ENCODE measurements at regions not wholly inside any gene's neighbourhood (a gene's known extent, or its start where the extent isn't known, plus 50 kb on each side); places are given as distances from the start of the nearest gene placed in this dataset.
"Not testable (repeated sequence)": the region's sequence is repeated elsewhere in the genome, so short reads cannot be mapped to it uniquely, and the experiment has no call there.

DNA sequence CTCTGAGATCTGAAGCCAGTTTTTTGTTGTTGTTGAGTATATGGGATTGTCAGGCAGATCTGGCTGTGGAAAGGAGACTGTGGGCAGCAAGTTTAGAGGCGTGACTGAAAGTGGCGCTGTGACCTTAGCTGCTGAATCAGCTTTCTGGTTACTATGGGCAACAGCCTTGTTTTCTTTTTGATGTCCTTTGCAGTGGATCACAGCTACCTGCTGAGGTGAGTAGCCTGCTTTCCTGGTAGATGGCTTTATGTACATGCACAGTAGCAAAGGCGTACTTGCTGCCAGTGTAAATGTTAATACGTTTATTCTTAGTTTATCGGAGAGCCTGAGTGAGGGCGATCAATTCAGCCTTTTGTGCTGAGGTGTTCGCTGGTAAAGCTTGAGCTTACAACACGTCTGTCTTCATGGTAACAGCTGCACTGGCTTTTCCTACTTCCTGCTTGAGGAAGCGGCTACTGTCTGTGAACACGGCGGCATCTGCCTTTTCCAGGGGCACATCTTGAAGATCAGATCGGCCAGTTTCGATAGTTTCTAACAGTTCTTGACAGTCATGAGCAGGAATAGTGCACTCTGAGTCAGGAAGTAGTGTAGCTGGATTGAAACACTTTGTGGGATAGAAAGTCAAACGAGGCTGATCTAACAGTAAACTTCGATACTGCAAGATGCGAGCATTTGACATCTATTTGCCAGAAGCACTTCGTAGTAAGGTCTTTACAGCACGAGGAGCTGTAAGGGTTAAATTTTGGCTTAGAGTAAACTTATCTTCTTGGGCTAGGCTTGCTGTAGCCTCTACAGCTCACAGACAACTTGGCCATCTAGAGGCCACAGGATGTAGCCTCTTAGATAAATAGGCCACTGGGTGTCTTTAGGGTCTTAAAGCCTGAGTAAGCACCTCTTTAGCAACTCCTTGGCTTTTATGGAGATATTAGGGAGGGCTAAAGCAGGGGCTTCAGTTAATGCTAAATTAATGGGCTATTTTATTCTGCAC is 161.1 kb upstream of the FRG2C start:
- H3K9me2 ChIP-seq; H3K9me3 ChIP-seq; H3K79me2 ChIP-seq (ENCODE audit: insufficient read depth); H3K4me1 ChIP-seq (ENCODE audit: control insufficient read depth in 1 of 2, insufficient read depth in 2 of 2, low read depth in 1 of 2, low read length in 1 of 2); H3K36me3 ChIP-seq (replicated peaks in 1 of 2; ENCODE audit: control insufficient read depth in 1 of 2, insufficient read depth in 2 of 2, low read length in 1 of 2); CTCF ChIA-PET; H3K27ac ChIP-seq (ENCODE audit: low read depth in 2 of 2, low read length in 1 of 2); H2AFZ ChIP-seq (ENCODE audit: low read depth); DNase-seq; H3K4me3 ChIP-seq (ENCODE audit: low read depth in 2 of 2, low read length in 1 of 2); H3F3A ChIP-seq (replicated peaks; ENCODE audit: insufficient read depth); H4K20me1 ChIP-seq (ENCODE audit: insufficient read depth); H3K9ac ChIP-seq; H3K27me3 ChIP-seq (ENCODE audit: insufficient read depth); H3K4me2 ChIP-seq; POLR2A ChIA-PET: not testable (repeated sequence)
- 47% methylated on average over 18 of the region's 18 CpGs for WGBS (ENCODE audit: low lambda C conversion rate)

DNA sequence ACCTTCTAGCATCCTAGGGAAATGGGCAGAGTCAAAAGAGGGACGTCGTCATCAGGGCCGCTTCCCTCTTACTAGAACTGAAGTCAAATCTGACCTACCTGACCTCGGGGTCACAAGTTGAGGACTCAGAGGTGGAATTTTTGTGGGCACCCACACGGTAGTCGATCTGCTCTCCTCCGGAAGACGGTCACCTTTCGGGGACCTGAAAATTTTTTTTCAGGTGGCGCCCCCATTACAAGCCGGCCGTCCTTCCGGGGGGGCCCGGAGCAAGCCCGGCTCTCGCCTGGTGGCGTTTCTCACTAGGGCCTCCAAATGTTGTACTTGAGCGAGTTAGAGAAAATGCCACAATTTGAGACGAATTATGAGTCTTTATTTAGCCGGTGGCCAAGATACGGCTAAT is 157.5 kb upstream of the FRG2C start:
- Histone ChIP-seq H3K4me1 (ENCODE audit: control insufficient read depth in 1 of 2, insufficient read depth in 2 of 2, low read depth in 1 of 2, low read length in 1 of 2) (no peaks in the 10 kb centered on the region), H3K79me2 (ENCODE audit: insufficient read depth) (no peaks in the 10 kb centered on the region), H3K9ac (no peak overlapping the region), H3K4me3 (ENCODE audit: low read depth in 2 of 2, low read length in 1 of 2) (no peak overlapping the region), H3K9me3 (no peaks in the 10 kb centered on the region), H3K36me3 (replicated peaks in 1 of 2; ENCODE audit: control insufficient read depth in 1 of 2, insufficient read depth in 2 of 2, low read length in 1 of 2) (no peaks in the 10 kb centered on the region), H3K9me2 (no peaks in the 10 kb centered on the region), H3K4me2 (no peak overlapping the region), H3K27ac (ENCODE audit: low read depth in 2 of 2, low read length in 1 of 2) (no peak overlapping the region), H3F3A (replicated peaks; ENCODE audit: insufficient read depth) (no peaks in the 10 kb centered on the region), H3K27me3 (ENCODE audit: insufficient read depth) (no peaks in the 10 kb centered on the region), H4K20me1 (ENCODE audit: insufficient read depth) (no peaks in the 10 kb centered on the region), H2AFZ (ENCODE audit: low read depth) (no peak overlapping the region)
- ChIA-PET POLR2A (no interaction called here), CTCF (no interaction called here)
- TF ChIP-seq EZH2phosphoT487 (IDR thresholded peaks at IDR 0.05; ENCODE audit: borderline replicate concordance, low read depth): no peak
- TF ChIP-seq, protein P1, sequence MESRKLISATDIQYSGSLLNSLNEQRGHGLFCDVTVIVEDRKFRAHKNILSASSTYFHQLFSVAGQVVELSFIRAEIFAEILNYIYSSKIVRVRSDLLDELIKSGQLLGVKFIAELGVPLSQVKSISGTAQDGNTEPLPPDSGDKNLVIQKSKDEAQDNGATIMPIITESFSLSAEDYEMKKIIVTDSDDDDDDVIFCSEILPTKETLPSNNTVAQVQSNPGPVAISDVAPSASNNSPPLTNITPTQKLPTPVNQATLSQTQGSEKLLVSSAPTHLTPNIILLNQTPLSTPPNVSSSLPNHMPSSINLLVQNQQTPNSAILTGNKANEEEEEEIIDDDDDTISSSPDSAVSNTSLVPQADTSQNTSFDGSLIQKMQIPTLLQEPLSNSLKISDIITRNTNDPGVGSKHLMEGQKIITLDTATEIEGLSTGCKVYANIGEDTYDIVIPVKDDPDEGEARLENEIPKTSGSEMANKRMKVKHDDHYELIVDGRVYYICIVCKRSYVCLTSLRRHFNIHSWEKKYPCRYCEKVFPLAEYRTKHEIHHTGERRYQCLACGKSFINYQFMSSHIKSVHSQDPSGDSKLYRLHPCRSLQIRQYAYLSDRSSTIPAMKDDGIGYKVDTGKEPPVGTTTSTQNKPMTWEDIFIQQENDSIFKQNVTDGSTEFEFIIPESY (IDR thresholded peaks at IDR 0.05; ENCODE audit: borderline replicate concordance, low read depth): no peak
- TF ChIP-seq POLR2AphosphoS5 (IDR thresholded peaks at IDR 0.05; ENCODE audit: low read depth, low read length): no peak
- no peak for DNase-seq
- WGBS (ENCODE audit: low lambda C conversion rate): 67% methylated on average over 21 of the region's 21 CpGs

DNA sequence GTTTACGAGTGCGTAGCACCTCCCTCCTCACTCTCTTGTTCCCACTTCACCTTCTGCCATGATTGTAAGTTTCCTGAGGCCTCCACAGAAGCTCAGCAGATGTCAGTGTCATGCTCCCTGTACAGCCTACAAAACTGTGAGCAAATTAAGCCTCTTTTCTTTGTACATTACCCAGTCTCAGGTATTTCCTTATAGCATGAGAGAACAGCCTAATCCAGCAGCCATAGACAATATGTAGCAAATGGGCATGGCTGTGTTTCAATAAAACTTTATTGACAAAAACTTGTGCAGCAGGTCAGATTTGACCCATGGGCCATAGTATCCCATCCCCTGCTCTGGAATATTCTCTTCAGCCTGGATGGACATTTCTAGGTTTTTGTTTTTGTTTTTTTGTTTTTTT is 156.2 kb upstream of the FRG2C start:
- H3K27ac ChIP-seq (ENCODE audit: low read depth in 2 of 2, low read length in 1 of 2); H3K79me2 ChIP-seq (ENCODE audit: insufficient read depth); H3K4me2 ChIP-seq; H2AFZ ChIP-seq (ENCODE audit: low read depth); H3K27me3 ChIP-seq (ENCODE audit: insufficient read depth); H3K4me3 ChIP-seq (ENCODE audit: low read depth in 2 of 2, low read length in 1 of 2); CTCF ChIA-PET; POLR2A ChIA-PET; H3K9ac ChIP-seq; H3K36me3 ChIP-seq (replicated peaks in 1 of 2; ENCODE audit: control insufficient read depth in 1 of 2, insufficient read depth in 2 of 2, low read length in 1 of 2); H4K20me1 ChIP-seq (ENCODE audit: insufficient read depth); DNase-seq; H3F3A ChIP-seq (replicated peaks; ENCODE audit: insufficient read depth); H3K9me2 ChIP-seq; H3K9me3 ChIP-seq; H3K4me1 ChIP-seq (ENCODE audit: control insufficient read depth in 1 of 2, insufficient read depth in 2 of 2, low read depth in 1 of 2, low read length in 1 of 2): not testable (repeated sequence)
- 65% methylated on average over 2 of the region's 2 CpGs for WGBS (ENCODE audit: low lambda C conversion rate)

DNA sequence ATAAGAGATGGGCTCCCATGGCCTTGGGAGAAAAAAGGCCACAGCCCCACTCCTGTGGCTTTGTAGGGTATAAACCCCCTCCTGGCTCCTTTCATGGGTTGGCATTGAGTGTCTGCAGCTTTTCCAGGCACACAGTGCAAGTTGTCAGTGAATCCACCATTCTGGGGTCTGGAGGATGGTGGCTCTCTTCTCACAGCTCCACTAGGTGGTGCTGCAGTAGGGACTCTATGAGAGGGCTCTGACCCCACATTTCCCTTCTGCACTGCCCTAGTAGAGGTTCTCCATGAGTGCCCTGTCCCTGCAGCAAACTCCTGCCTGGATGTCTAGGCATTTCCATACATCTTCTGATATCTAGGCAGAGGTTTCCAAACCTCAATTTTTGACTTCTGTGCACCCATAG is 136.5 kb upstream of the FRG2C start:
- CTCF ChIA-PET; H3K9ac ChIP-seq; H2AFZ ChIP-seq (ENCODE audit: low read depth); DNase-seq; H3K36me3 ChIP-seq (replicated peaks in 1 of 2; ENCODE audit: control insufficient read depth in 1 of 2, insufficient read depth in 2 of 2, low read length in 1 of 2); H3K4me3 ChIP-seq (ENCODE audit: low read depth in 2 of 2, low read length in 1 of 2); H3K4me2 ChIP-seq; H3F3A ChIP-seq (replicated peaks; ENCODE audit: insufficient read depth); POLR2A ChIA-PET; H3K9me3 ChIP-seq; H3K9me2 ChIP-seq; H3K79me2 ChIP-seq (ENCODE audit: insufficient read depth); H3K27me3 ChIP-seq (ENCODE audit: insufficient read depth); H3K27ac ChIP-seq (ENCODE audit: low read depth in 2 of 2, low read length in 1 of 2); H3K4me1 ChIP-seq (ENCODE audit: control insufficient read depth in 1 of 2, insufficient read depth in 2 of 2, low read depth in 1 of 2, low read length in 1 of 2); H4K20me1 ChIP-seq (ENCODE audit: insufficient read depth): not testable (repeated sequence)
